NCI-H2107 treated with DMSO at 0.1 percent for 48 hours (cell line): ENCODE measurements at regions not wholly inside any gene's neighbourhood (a gene's known extent, or its start where the extent isn't known, plus 50 kb on each side); places are given as distances from the start of the nearest gene placed in this dataset.

Experiments
- DNase-seq: peaks from one replicate; lab custom pipeline; 2025; ENCODE audit not compliant: unreplicated experiment; lab: John Stamatoyannopoulos, UW

DNA sequence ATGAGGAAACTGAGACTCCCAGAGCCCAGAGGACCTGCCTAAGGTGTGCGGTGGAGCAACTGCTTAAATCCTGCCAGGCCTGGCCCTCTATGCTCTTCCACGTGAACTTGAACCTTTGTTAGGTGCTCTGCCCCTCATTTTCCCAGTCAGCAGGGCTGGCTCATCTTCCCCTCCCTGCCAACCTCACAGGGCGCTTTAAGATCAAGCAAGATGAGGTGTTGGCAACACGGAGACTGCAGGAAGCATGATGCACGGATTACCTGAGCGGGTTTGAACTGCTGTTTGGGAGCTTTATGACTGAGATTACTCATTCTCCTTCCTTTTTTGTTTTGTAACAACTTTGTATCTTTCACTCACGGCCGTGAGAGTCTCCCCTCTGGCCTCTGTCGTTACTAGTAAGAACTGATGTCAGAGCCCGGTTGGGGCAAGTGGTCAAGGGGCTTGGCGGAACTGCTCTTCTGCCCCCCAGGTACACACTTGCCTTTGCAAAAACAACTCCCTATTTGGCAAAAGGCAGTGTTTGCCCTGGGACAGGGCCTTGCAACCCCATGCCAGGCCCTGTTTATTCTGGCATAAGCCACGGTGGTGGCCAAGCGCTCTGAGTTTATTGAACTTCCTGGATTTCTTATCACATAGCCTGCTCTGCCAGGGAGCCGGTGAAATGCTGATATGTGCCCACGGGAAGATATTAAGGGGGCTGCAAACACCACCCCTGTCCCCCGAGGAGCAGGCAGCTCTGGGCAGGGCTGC is 127.8 kb downstream of the INHBB start:
- no peak for DNase-seq

DNA sequence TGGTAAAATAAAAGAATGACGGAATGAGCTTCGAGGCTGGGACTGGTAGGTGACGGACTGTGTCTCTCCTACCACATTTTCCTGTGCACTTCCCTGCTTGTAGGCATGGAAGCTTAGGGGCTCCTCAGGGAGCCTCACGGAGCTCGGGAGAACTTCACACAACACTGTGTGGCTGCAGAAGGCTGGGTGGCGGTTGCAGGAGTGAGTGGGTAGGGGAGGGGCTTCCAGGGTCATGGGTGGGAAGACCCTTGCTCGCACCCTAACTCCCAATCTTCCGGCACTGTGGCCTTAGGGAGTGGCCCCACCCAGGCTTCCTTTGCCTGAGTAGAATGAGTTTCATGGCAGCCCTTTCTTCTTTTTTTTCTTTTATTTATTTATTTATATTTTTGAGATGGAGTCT is 128.6 kb downstream of the INHBB start:
- DNase-seq, result no peak

DNA sequence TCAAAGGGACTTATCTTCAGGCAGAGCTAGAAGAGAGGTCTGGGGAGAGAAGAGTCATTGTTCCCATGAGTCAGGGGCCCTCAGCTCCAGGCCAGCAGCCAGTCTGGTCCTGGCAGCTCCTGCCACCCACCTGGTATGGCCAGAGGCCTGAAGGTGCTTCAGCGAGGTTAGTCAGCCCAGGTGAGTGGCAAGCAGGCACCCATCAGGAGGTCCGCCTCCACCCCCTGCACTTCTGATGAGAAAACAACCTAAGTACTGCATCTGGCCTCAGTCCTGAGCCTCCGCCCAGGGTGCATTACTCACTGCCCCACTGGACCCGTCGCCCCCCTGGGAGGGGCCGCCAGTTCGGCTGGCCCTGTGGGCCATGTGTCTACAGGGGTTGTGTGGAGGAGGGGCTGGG is 130.2 kb downstream of the INHBB start:
- DNase-seq, result no peak

DNA sequence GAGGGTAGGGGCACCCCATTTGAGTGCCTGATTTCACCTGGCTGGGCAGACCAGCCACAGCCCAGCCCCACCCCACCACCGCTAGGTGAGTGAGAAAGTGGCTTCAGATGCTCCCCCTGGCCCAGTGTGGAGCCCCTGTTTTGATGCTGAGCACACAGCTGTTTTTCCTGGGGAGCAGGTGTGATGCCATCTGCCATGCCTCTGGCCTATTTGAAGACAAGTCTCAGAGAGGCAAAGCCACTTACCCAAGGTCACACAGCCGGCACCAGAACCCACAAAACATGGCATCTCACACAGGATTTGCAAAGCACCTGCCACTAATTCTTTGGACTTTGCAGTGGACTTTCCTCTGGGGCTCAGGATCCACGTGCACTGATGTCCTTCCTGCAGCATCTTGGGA is 131.3 kb downstream of the INHBB start:
- DNase-seq, result no peak

DNA sequence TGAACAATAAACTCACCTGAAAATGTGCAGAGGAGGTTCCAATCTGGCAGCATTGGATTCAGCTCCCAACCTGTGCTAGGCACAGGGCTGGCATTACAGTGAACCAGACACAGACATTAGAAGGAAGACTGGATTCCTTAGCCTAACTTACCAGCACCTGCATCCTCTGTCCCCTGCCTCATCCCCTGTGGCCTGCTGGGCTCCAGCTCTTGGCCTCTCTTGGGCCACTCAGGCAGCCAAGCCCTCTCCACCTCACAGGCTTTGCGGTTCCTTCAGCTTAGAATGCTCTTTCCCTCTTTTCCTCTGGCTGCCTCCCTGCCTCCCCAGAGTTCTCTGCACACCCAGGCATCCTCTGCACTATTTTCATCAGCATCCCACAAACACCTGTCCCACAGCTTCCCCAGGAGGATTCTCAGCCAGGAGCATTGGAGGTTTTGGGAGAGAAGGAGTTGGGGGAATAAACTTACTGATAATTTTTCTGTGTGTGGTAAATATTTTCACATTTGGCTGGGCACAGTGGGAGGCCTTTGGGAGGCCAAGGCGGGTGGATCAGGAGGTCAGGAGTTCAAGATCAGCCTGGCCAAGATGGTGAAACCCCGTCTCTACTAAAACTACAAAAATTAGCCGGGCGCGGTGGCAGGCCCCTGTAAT is 132.0 kb downstream of the INHBB start:
- no peak for DNase-seq

DNA sequence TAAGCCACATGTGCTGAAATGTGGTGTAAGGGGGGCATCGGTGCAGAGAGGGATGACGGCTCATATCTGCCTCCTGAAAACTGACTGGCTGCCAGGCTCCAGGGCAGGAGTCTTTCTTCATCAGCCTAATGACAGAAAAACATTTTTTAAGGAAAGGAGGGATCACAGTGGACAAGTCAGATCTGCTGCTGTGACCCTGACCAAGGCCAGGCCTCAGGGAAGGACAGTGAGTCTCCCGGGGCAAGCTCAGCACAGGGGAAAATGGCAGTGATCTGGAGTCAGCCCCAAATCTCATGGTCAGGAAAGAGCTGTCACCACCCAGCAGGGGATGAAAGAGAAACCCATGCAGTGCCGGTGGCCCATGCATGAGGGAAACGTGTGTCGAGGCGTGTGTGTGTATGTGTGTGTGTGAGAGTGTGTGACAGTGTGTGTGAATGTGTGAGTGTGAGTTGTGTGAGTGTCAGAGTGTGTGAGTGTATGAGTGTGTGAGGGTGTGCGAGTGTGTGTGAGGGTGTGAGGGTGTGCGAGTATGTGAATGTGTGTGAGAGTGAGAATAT is 134.5 kb downstream of the INHBB start:
- DNase-seq, result no peak

DNA sequence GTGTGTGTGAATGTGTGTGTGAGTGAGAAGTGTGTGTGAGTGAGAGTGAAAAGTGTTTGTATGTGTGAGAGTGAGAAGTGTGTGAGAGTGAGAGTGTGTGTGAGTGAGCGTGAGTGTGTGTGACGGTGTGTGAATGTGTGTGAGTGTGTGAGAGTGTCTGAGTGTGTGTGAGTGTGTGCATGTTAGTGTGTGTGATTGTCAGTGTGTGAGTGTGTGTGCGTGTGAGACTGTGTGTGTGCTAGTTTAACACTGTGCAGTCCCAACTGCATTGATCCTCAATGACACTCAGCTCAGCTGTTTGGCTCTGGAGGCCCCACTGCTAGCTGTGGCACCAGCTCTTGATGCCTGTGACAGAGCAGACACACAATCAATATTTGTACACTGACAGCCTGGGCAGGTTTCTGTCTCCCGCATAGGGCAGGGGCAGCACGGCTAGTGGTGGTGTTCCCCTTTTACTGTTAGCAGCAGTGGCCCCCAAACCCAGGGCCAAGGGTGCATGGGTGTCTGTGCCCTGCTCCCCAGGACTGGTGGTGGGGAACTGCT is 135.0 kb downstream of the INHBB start:
- DNase-seq, result no peak

DNA sequence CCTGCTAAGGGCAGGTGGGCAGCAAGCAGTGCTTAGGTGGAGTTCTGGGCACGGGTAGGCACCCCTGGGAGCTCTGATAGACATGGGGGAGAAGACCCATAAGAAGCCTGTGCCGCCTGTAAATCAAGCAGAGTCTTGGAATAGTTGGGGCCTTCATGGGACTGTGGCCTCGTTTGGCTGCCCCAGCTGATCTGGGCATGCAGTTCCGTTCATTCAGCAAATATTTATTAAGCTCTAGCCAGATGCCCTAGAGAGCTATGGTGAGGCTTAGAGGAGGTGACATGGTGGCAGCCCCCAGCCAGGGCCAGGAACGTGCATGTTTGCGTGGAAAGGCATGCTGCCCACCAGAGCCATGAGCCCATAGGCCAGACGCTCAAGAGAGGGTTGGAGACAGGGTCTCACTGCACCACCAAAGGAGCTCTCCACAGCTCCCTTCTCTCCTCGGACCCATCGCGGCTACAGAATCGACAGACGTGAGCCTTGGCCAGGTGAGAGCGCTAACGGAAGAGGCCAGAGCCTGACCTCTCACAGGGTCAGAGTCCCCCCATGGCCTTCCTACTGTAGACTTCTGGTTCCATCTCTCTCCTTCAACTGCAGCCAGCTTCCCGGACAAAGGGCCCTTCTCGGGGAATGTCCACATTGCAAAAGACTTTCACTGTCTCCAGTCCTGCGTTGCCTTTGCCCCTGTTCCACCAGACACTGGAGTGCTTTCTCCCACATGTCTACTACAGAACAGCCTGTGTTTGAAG is 135.7 kb downstream of the INHBB start:
- DNase-seq, result no peak

DNA sequence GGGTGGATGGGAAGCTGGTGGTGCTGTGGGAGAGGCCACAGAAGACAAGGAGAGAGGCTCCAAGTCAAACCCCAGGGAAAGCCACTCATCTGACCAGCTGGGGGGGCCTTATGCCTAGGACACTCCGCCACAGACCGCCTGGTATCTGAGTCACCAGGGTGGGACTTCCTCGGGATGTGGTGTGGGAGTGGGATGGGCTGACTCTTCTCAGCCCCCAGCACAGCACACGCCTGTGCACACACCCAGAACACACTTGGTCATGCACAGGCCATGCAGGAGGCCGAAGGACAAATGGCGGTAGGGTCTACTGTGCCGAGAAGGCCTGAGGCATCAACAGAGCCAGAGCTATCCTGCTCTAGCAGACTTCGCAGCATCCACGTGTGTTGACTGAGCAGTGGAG is 136.4 kb downstream of the INHBB start:
- no peak for DNase-seq

DNA sequence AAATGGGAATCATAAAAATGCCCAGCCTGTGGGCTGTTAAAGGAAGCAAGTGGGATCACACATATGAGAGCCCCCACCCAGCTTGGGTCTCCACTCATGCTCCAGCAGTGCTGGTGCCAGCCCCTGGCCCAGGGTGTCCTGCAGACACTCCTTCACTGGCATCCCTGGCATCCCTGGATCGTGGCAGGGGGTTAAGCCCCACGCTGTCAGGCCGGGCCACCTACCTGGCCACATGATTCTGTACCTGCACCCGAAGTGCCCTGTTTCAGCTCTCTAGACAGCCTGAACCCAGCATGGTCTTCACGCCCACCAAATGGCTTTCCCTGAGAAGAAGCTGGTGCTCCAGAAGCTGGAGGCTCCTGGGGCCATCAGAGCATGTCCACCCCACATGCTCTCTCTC is 137.4 kb downstream of the INHBB start:
- DNase-seq, result no peak

DNA sequence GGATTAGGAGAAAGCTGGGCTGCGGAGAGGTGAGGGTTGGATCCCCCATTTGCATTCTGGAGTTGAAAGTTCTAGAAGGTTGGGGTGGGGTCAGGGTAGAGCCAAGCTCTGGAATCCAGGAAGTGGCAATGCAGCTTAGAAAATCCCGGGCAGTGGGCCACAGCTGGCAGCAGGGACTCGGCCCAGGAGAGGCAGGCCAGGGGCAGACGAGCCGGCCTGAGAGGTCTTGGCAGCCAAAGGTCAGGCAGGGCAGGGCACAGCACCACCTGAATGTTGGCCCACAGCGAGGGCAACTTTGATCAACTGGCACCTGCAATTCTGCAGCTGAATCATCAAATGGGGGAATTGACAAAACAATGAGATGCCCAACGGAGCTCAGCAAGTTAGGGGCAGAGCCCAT is 139.2 kb downstream of the INHBB start:
- no peak for DNase-seq

DNA sequence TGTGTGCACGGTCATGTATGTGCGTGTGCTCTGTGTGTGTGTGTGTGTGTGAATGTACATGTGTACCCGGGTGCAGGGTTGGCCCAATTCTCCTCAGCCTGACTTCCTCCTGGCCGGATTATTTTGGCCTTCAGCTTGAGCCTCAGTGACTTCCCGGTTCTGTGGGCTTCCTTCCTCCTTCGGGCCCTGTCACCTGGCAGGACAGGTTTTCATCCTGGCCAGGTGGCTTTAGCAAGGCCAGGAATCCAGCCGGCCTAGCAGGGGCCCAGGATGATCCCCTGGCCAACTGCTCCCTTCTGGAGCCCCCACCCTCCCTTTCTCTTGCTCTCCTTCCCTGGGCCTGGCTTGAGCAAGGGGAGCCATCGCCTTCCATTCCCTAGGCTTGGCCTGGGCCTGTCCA is 140.5 kb downstream of the INHBB start:
- DNase-seq, result no peak

DNA sequence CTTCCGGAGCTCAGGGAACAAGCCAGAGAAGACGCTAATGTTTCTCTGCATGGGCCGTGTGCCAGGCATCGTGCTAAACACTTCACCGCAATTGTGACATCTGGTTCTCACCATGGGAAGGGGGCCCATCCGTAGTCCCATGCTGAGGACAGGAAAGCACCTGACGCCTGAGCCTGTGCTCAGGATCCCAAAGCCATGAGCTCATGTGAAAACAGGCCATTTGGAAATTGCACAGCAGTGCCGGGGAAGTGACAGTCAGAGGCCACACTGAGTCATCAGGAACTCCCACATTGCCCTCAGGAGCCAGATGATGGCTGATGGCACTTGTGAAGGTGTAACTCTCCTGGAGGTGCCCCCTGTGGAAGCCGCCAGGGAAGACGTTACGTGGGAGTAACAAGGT is 141.0 kb downstream of the INHBB start:
- DNase-seq, result no peak

DNA sequence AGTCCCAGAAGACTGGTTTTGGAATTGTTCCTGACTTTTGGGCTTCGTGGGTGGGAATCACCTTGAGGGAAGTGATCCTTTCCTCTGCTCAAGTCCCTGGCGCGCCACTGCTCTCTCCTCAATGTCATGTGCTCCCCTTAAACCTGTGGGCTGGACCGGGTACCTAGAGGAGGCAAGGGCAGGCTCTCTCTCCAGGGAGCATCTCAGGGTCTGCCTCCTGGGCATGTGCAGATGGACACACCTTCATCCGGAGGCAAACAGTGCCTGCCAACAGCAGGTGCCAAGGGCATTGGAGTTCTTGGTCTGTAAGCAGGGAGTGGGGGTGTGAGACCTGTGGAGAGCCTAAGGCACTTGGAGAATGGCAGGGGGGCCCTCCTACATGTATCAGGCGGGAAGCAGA is 142.6 kb downstream of the INHBB start:
- no peak for DNase-seq

DNA sequence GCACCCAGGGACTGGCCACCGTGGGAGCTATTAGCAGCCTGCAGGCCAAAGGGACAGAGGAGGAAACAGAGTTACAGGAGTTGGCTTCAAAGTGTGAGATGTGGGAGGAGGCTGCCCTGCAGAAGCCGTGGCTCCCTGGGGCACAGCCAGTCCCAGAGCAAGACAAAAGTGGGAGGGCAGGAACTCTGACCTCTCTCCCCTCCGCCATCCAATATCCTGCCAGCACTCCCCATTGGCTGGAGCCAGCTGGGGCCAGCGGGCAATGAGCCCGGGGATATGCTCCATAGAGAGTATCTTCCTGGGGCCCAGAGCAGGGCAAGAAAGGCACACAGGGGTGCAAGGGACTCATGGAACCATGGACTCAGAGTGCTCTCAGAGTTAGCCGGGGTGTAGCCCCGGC is 143.1 kb downstream of the INHBB start:
- DNase-seq, result no peak

DNA sequence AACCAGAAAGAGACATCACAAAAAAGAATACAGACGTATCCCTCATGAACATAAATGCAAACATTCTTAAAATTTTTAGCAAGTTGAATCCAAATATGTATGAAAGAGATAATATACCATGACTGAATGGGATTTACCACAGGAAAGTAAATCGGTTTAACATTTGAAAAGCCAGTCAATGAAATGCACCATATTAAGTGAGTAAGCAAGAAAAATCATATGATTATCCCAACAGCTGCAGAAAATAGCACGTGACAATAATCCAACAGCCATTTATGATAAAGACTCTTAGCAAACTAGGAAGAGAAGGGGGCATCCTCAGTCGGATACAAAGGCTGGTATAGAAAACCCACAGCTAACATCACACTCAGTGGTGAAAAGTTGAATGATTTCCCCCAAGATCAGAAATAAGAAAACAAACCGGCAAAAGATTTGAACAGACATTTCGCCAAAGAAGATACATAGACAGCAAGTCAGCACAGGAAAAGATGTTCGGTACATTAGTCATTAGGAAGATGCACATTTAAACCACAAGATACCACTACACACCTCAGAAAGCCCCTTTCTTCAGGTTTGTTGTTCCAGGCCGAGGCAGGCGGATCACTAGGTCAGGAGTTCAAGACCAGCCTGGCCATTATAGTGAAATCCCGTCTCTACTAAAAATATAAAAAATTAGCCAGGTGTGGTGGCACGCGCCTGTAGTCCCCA is 144.3 kb downstream of the INHBB start:
- DNase-seq, result no peak

DNA sequence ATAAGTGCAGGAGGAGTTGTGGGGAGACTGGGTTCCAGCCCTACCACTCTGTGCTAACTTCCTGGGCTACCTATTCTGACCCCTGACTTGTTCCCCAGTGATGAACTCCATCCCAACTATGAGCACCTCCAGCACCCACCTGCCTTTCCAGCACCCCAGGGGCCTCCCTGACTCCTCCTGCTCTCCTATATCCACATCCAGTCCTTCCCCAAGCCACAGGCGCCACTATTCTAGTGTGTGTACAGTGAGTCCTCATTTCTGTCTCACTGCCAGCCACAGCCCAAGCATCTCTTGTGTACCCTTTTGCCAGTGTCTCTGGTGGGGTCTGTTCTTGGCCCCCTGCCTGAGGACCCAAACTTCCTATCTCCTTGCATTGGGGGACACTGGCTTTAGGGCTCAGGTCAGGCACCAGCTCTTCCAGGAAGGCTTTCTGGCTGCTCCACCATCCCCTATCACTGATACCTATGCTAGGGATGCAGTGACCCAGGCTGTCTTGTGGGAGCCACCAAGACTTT is 145.2 kb downstream of the INHBB start:
- no peak for DNase-seq

DNA sequence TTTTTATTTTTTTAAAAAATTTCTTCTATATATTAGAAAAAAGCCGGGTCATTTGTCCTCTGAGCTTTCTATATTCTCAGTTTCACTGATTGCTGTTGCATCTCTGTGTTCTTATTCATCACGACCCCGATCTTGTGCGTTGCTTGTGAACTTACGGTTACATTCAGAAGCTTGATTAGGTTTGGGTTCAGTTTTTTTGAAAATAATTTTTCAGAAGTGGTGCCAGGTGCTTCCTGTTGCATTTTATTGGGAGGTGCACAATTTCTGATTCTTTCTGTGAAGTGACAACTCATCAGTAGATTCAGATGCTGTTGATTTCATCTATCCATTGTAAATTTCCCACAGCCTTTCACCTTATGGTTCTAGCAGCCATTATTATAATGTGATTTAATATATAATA is 147.3 kb downstream of the INHBB start:
- no peak for DNase-seq

DNA sequence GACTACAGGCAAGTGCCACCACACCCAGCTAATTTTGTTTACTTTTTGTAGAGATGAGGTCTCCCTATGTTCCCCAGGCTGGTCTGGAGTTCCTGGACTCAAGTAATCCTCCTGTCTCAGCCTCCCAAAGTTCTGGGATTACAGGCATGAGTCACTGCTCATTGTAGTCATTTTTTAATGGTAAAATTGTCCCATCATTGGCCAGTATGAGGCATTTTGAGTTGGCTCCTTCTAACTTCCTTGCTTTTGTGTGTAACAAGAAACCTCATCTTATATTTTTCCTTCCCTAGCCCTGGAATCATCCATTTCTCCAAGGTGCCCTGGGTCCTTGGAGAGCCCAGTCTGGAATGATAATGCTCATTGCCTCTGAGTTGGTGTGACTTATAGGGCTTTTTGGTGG is 148.5 kb downstream of the INHBB start:
- DNase-seq, result no peak

DNA sequence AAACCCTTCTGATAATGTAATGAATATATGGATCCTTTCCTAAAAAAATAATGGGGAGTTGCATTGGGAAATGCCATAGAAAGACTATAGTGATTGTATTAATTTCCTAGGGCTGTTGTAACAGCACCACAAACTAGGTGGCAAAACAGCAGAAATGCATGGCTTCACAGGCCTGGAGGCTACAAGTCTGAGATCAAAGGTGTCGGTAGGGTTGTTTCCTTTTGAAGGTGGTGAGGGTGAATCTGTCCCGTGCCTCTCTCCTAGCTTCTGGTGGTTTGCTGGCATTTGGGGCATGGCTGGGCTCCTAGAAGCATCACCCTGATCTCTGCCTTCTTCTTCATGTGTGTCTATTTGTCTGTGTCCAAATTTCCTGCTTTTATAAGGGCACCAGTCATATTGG is 149.7 kb downstream of the INHBB start:
- no peak for DNase-seq

DNA sequence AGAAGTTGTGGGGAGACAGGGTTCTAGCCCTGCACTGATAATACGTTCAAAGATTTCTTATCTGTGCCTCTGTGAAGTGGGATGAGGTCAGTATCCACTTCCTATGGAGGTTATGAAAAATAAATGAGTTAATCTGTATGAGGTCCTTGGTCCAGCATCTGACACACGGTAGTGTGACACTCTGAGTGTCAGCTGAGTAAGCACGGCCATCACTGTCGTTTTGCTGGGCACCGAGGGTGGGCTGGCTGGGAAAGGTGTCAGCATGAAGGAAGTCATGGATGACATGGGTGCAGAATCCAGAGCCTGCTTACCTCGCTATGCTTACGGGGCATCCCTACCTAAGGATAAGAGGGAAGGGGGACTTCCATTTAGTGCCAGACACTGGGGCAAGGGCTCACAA is 150.3 kb downstream of the INHBB start:
- no peak for DNase-seq
